Spleen (tissue), 3 donors: ENCODE measurements at regions not wholly inside any gene's neighbourhood (a gene's known extent, or its start where the extent isn't known, plus 50 kb on each side); places are given as distances from the start of the nearest gene placed in this dataset.

Source experiments
- POLR2A ChIP-seq, 3 donors: fragments of 450-650 bp; IDR thresholded peaks; one replicate each; pipeline ENCODE4 v1.5.1; 2017; ENCODE audit warnings: antibody characterized with exemption in 3 of 3, mild to moderate bottlenecking in 1 of 3
- POLR2AphosphoS5 ChIP-seq, 3 donors: sonication (generic); formaldehyde crosslinking; IDR thresholded peaks; one replicate each; pipeline ENCODE4 v1.5.1; 2017; ENCODE audit warnings: antibody characterized with exemption in 3 of 3

GRCh38 chr10:58087896-58088295 is 179.8 kb downstream of the IPMK start:
- TF ChIP-seq POLR2A (IDR thresholded peaks at IDR 0.05) (no peak), POLR2AphosphoS5 (IDR thresholded peaks at IDR 0.05) (no peak)
